CD14-positive monocyte (primary cell): ENCODE measurements at regions not wholly inside any gene's neighbourhood (a gene's known extent, or its start where the extent isn't known, plus 50 kb on each side); places are given as distances from the start of the nearest gene placed in this dataset.

Experiments
- DNase-seq, 3 donors: peaks; one replicate each; pipeline ENCODE4 v3.0.0-alpha.2; 2011 to 2022
- H2AFZ ChIP-seq: 2 replicates; pipeline ENCODE4 v1.6.0; 2012; ENCODE audit warnings: mild to moderate bottlenecking, low read depth, low read length, inconsistent platforms; ENCODE audit not compliant: insufficient read depth, poor library complexity, severe bottlenecking
- H3K27ac ChIP-seq, 2 donors: 1 replicate in 1 of 2; 2 replicates in 1 of 2; pipeline ENCODE4 v1.5.1; 2012 to 2013; ENCODE audit warnings: low read length in 2 of 2, control low read depth in 1 of 2, inconsistent platforms in 1 of 2, low read depth in 1 of 2, mild to moderate bottlenecking in 1 of 2
- H3K27me3 ChIP-seq, 2 donors: one replicate each; pipeline versions ENCODE4 v1.6.0 to v1.6.1; 2011 to 2013; ENCODE audit warnings: low read length in 2 of 2; ENCODE audit not compliant: control insufficient read depth in 2 of 2, insufficient read depth in 2 of 2
- H3K36me3 ChIP-seq, 2 donors: replicated peaks in 1 of 2; 1 replicate in 1 of 2; 2 replicates in 1 of 2; pipeline versions ENCODE4 v1.5.1 to v1.6.1; 2012 to 2013; ENCODE audit warnings: low read length in 2 of 2, control low read depth in 1 of 2, inconsistent platforms in 1 of 2, mild to moderate bottlenecking in 1 of 2; ENCODE audit not compliant: insufficient read depth in 2 of 2, control insufficient read depth in 1 of 2
- H3K4me1 ChIP-seq, 2 donors: 1 replicate in 1 of 2; 2 replicates in 1 of 2; pipeline versions ENCODE4 v1.5.1 to v1.6.1; 2012 to 2013; ENCODE audit warnings: low read length in 2 of 2, control low read depth in 1 of 2, inconsistent platforms in 1 of 2, mild to moderate bottlenecking in 1 of 2, moderate library complexity in 1 of 2; ENCODE audit not compliant: insufficient read depth in 2 of 2, control insufficient read depth in 1 of 2
- H3K4me2 ChIP-seq: replicated peaks from 2 replicates; pipeline ENCODE3; 2012; ENCODE audit warnings: low read length, moderate library complexity, mild to moderate bottlenecking; ENCODE audit not compliant: poor library complexity, severe bottlenecking; ENCODE audit errors: extremely low read depth
- H3K4me3 ChIP-seq, 3 experiments: fragments of 200-600 bp in 1 of 3; sonication (generic) in 1 of 3; replicated peaks in 1 of 3; 1 replicate in 2 of 3; 2 replicates in 1 of 3; pipeline ENCODE4 v1.5.1; 2011 to 2013; ENCODE audit warnings: low read length in 3 of 3, mild to moderate bottlenecking in 3 of 3, control low read depth in 2 of 3, low read depth in 2 of 3, inconsistent platforms in 1 of 3, moderate library complexity in 1 of 3
- H3K79me2 ChIP-seq: 2 replicates; pipeline ENCODE4 v1.6.0; 2012; ENCODE audit warnings: mild to moderate bottlenecking, control low read depth, inconsistent platforms, low read length, moderate library complexity; ENCODE audit not compliant: insufficient read depth
- H3K9ac ChIP-seq: 2 replicates; pipeline ENCODE4 v1.6.0; 2017; ENCODE audit warnings: low read length, mild to moderate bottlenecking; ENCODE audit not compliant: insufficient read depth, poor library complexity, severe bottlenecking
- H3K9me3 ChIP-seq, 2 donors: replicated peaks in 1 of 2; 1 replicate in 1 of 2; 2 replicates in 1 of 2; pipeline versions ENCODE4 v1.5.1 to v1.6.1; 2012 to 2013; ENCODE audit warnings: low read length in 2 of 2, control low read depth in 1 of 2; ENCODE audit not compliant: control insufficient read depth in 1 of 2, insufficient read depth in 1 of 2
- H4K20me1 ChIP-seq: 2 replicates; pipeline ENCODE4 v1.6.0; 2012; ENCODE audit warnings: mild to moderate bottlenecking, low read length, control low read depth, moderate library complexity; ENCODE audit not compliant: insufficient read depth
- H3K27ac Mint-ChIP-seq, 7 donors: one replicate each; pipeline ENCODE4 v1.8.0; 2020; ENCODE audit warnings: mild to moderate bottlenecking in 7 of 7, mixed read lengths in 7 of 7, moderate library complexity in 6 of 7, inconsistent platforms in 2 of 7
- H3K27me3 Mint-ChIP-seq, 3 donors: one replicate each; pipeline ENCODE4 v1.8.0; 2021 to 2022; ENCODE audit warnings: low read depth in 3 of 3, mild to moderate bottlenecking in 3 of 3, mixed read lengths in 3 of 3, moderate library complexity in 3 of 3, inconsistent platforms in 1 of 3
- H3K36me3 Mint-ChIP-seq, 2 donors: one replicate each; pipeline ENCODE4 v1.8.0; 2020; ENCODE audit warnings: mixed read lengths in 2 of 2, inconsistent platforms in 1 of 2, mild to moderate bottlenecking in 1 of 2
- H3K4me1 Mint-ChIP-seq: one replicate; pipeline ENCODE4 v1.8.0; 2020; ENCODE audit warnings: mild to moderate bottlenecking, mixed read lengths
- H3K4me3 Mint-ChIP-seq, 2 donors: one replicate each; pipeline ENCODE4 v1.8.0; 2020; ENCODE audit warnings: mild to moderate bottlenecking in 2 of 2, mixed read lengths in 2 of 2, moderate library complexity in 1 of 2
- H3K9me3 Mint-ChIP-seq, 7 donors: one replicate each; pipeline ENCODE4 v1.8.0; 2020 to 2022; ENCODE audit warnings: mixed read lengths in 7 of 7, mild to moderate bottlenecking in 6 of 7, moderate library complexity in 6 of 7, inconsistent platforms in 2 of 7
- WGBS: methylation state at CpG from one replicate; pipeline ENCODE4 v1.1.5; 2013; ENCODE audit warnings: missing lambda C conversion rate; ENCODE audit not compliant: insufficient coverage; 5-methylcytosine and 5-hydroxymethylcytosine counted together
- intact Hi-C, 2 donors: fragments of 100-400 bp; cut with micrococcal nuclease; formaldehyde crosslinking; loops; one replicate each; pipeline versions ENCODE4 v1.15.0 to v1.15.1; 2023
- TF ChIP-seq, protein P1 (sequence below): fragments of 200-600 bp; IDR thresholded peaks from one replicate; pipeline ENCODE4 v1.8.0; 2022; ENCODE audit warnings: antibody characterized with exemption, mild to moderate bottlenecking

DNA sequence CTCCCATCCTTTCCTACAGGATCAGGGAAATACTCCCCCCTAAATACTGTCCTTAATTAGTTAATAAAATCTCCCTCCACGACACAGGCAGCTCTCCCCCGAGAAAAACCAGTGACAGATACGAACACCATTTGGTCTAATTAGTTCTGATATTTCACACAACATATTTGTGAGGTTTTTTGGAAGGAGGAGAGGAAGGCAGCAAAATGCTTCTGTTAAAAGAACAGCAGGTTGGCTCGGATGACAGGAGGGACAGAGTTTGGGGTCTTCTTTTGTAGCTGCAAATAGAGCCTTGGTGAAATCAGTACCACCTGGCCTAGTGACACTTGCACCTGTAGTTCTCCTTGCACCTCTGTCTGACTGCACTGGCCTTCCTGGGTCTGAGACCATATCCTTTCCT is 507.0 kb downstream of the PLXNA4 start:
- Histone ChIP-seq H3K36me3 (no peaks in the 10 kb centered on the region), H4K20me1 (no peaks in the 10 kb centered on the region), H3K4me3 (no peak overlapping the region), H3K9ac (no peak overlapping the region), H3K27ac (no peak overlapping the region), H3K4me2 (no peak overlapping the region), H3K27me3 (no peaks in the 10 kb centered on the region), H2AFZ (no peak overlapping the region), H3K9me3 (no peaks in the 10 kb centered on the region), H3K79me2 (no peaks in the 10 kb centered on the region), H3K4me1 (no peaks in the 10 kb centered on the region)
- Mint-ChIP-seq H3K27me3 (peaks cover 2 to 6% (median 5%) of the 10 kb centered on the region in 3 donors), H3K27ac (no peak overlapping the region), H3K36me3 (no peaks in the 10 kb centered on the region), H3K4me1 (no peaks in the 10 kb centered on the region), H3K9me3 (peaks cover 0 to 11% (median 1%) of the 10 kb centered on the region in 7 donors), H3K4me3 (no peak overlapping the region)
- TF ChIP-seq, protein P1, sequence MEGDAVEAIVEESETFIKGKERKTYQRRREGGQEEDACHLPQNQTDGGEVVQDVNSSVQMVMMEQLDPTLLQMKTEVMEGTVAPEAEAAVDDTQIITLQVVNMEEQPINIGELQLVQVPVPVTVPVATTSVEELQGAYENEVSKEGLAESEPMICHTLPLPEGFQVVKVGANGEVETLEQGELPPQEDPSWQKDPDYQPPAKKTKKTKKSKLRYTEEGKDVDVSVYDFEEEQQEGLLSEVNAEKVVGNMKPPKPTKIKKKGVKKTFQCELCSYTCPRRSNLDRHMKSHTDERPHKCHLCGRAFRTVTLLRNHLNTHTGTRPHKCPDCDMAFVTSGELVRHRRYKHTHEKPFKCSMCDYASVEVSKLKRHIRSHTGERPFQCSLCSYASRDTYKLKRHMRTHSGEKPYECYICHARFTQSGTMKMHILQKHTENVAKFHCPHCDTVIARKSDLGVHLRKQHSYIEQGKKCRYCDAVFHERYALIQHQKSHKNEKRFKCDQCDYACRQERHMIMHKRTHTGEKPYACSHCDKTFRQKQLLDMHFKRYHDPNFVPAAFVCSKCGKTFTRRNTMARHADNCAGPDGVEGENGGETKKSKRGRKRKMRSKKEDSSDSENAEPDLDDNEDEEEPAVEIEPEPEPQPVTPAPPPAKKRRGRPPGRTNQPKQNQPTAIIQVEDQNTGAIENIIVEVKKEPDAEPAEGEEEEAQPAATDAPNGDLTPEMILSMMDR = no peak
- 20% methylated on average over 1 of the region's 4 CpGs for WGBS
- DNase-seq = no peak
- intact Hi-C loops = no loop called here

DNA sequence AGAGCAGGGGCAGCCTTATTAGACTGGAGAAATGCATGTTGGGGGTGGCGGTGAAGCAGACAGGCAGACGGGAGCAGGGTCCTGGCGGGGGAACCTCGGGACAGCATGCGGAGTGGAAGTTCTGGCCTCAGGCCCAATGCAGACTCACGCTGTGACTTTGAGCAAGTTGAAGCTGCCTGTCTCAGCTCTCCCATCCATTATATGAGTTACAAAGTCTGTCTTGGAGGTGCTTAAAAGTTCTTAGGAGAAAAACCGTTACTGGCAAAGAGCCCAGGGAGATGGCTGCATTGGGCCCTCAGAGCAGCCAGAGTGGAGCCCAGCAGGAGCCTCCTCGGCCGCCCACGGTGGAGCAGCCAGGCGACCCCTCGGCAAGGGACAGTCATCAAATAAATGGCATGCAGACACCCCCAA is 509.5 kb downstream of the PLXNA4 start:
- intact Hi-C loops = no loop called here

More for the DNA sequence above, 509.5 kb downstream of the PLXNA4 start:
- Histone ChIP-seq H3K79me2 (no peaks in the 10 kb centered on the region), H4K20me1 (no peaks in the 10 kb centered on the region), H3K36me3 (no peaks in the 10 kb centered on the region), H2AFZ (no peak overlapping the region), H3K9me3 (no peaks in the 10 kb centered on the region), H3K4me3 (no peak overlapping the region), H3K4me1 (no peaks in the 10 kb centered on the region), H3K4me2 (no peak overlapping the region), H3K9ac (no peak overlapping the region), H3K27ac (no peak overlapping the region), H3K27me3 (no peaks in the 10 kb centered on the region)
- DNase-seq = no peak
- TF ChIP-seq, protein P1 = no peak
- Mint-ChIP-seq H3K4me3 (no peak overlapping the region), H3K4me1 (no peaks in the 10 kb centered on the region), H3K27ac (no peak overlapping the region), H3K27me3 (peaks cover 0 to 6% (median 5%) of the 10 kb centered on the region in 3 donors), H3K9me3 (peaks cover 0 to 11% (median 2%) of the 10 kb centered on the region in 7 donors), H3K36me3 (no peaks in the 10 kb centered on the region)
- 90% methylated on average over 10 of the region's 12 CpGs for WGBS
